GM12878 (cell line): ENCODE measurements at regions not wholly inside any gene's neighbourhood (a gene's known extent, or its start where the extent isn't known, plus 50 kb on each side); places are given as distances from the start of the nearest gene placed in this dataset.

Experiments
- BCL3 ChIP-seq: IDR thresholded peaks from 2 replicates; pipeline ENCODE4 v1.6.1; 2011; ENCODE audit warnings: borderline replicate concordance, low read depth, mild to moderate bottlenecking, moderate library complexity, low read length; ENCODE audit not compliant: insufficient read depth, poor library complexity, severe bottlenecking
- CTCF ChIP-seq, 3 experiments: IDR thresholded peaks in 2 of 3; conservative IDR thresholded peaks in 1 of 3; 2 replicates each; pipeline ENCODE4 v1.5.1; 2011; ENCODE audit warnings: low read depth in 3 of 3, low read length in 3 of 3, mild to moderate bottlenecking in 3 of 3, control low read depth in 2 of 3, moderate library complexity in 2 of 3, inconsistent platforms in 1 of 3, mixed read lengths in 1 of 3; ENCODE audit not compliant: control insufficient read depth in 2 of 3, insufficient read depth in 1 of 3; ENCODE audit errors: extremely low read depth in 1 of 3
- EGR1 ChIP-seq, 2 experiments: IDR thresholded peaks; 1 replicate in 1 of 2; 2 replicates in 1 of 2; pipeline ENCODE4 v1.6.1; 2011 to 2012; ENCODE audit warnings: low read depth in 2 of 2, low read length in 2 of 2, borderline replicate concordance in 1 of 2, mild to moderate bottlenecking in 1 of 2, moderate library complexity in 1 of 2
- EP300 ChIP-seq, 2 experiments: fragments of 150-350 bp in 1 of 2; IDR thresholded peaks; 2 replicates each; pipeline ENCODE4 v1.6.1; 2011 to 2012; ENCODE audit warnings: low read depth in 2 of 2, low read length in 2 of 2, borderline replicate concordance in 1 of 2, improper control_type of control experiment in 1 of 2, inconsistent platforms in 1 of 2; ENCODE audit not compliant: control insufficient read depth in 1 of 2
- NR2F1 ChIP-seq: fragments of 450-650 bp; conservative IDR thresholded peaks from 2 replicates; pipeline ENCODE4 v1.6.1; 2017; ENCODE audit warnings: mild to moderate bottlenecking
- PAX8 ChIP-seq: fragments of 450-650 bp; IDR thresholded peaks from 2 replicates; pipeline ENCODE4 v1.6.1; 2017; ENCODE audit warnings: mild to moderate bottlenecking, moderate library complexity
- POLR2A ChIP-seq: IDR thresholded peaks from 2 replicates; pipeline ENCODE4 v1.6.1; 2011; ENCODE audit warnings: low read depth, mild to moderate bottlenecking, low read length
- POLR2AphosphoS5 ChIP-seq: IDR thresholded peaks from 2 replicates; pipeline ENCODE4 v1.6.1; 2011; ENCODE audit warnings: mild to moderate bottlenecking, low read length, inconsistent platforms
- TCF7 ChIP-seq: IDR thresholded peaks from 2 replicates; pipeline ENCODE4 v1.6.1; 2014; ENCODE audit warnings: antibody characterized with exemption, borderline replicate concordance
- YY1 ChIP-seq: IDR thresholded peaks from 2 replicates; pipeline ENCODE4 v1.6.1; 2011; ENCODE audit warnings: low read depth, mild to moderate bottlenecking, low read length
- TF ChIP-seq, protein P1 (sequence below): fragments of 150-350 bp; IDR thresholded peaks from 2 replicates; pipeline ENCODE4 v1.6.1; 2016; ENCODE audit warnings: low read depth, low read length
- TF ChIP-seq, protein P2 (sequence below): fragments of 450-650 bp; IDR thresholded peaks from 2 replicates; pipeline ENCODE4 v1.6.1; 2017; ENCODE audit warnings: mild to moderate bottlenecking

GRCh38 chr4:67201334-67201733, 344.0 kb downstream of the CENPC start:
- TF ChIP-seq BCL3: no peak
- TF ChIP-seq CTCF (IDR thresholded peaks at IDR 0.05 in 2 of 3, conservative IDR thresholded peaks at IDR 0.05 in 1 of 3; ENCODE audit: control insufficient read depth in 2 of 3, extremely low read depth in 1 of 3, insufficient read depth in 1 of 3, low read depth in 3 of 3, low read length in 3 of 3): no peak
- TF ChIP-seq POLR2A: no peak
- TF ChIP-seq YY1: 0 out of 2 replicates have a peak, but pooled peaks have one; percentile 24
- TF ChIP-seq, protein P1, sequence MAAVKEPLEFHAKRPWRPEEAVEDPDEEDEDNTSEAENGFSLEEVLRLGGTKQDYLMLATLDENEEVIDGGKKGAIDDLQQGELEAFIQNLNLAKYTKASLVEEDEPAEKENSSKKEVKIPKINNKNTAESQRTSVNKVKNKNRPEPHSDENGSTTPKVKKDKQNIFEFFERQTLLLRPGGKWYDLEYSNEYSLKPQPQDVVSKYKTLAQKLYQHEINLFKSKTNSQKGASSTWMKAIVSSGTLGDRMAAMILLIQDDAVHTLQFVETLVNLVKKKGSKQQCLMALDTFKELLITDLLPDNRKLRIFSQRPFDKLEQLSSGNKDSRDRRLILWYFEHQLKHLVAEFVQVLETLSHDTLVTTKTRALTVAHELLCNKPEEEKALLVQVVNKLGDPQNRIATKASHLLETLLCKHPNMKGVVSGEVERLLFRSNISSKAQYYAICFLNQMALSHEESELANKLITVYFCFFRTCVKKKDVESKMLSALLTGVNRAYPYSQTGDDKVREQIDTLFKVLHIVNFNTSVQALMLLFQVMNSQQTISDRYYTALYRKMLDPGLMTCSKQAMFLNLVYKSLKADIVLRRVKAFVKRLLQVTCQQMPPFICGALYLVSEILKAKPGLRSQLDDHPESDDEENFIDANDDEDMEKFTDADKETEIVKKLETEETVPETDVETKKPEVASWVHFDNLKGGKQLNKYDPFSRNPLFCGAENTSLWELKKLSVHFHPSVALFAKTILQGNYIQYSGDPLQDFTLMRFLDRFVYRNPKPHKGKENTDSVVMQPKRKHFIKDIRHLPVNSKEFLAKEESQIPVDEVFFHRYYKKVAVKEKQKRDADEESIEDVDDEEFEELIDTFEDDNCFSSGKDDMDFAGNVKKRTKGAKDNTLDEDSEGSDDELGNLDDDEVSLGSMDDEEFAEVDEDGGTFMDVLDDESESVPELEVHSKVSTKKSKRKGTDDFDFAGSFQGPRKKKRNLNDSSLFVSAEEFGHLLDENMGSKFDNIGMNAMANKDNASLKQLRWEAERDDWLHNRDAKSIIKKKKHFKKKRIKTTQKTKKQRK: no peak
- TF ChIP-seq, protein P2, sequence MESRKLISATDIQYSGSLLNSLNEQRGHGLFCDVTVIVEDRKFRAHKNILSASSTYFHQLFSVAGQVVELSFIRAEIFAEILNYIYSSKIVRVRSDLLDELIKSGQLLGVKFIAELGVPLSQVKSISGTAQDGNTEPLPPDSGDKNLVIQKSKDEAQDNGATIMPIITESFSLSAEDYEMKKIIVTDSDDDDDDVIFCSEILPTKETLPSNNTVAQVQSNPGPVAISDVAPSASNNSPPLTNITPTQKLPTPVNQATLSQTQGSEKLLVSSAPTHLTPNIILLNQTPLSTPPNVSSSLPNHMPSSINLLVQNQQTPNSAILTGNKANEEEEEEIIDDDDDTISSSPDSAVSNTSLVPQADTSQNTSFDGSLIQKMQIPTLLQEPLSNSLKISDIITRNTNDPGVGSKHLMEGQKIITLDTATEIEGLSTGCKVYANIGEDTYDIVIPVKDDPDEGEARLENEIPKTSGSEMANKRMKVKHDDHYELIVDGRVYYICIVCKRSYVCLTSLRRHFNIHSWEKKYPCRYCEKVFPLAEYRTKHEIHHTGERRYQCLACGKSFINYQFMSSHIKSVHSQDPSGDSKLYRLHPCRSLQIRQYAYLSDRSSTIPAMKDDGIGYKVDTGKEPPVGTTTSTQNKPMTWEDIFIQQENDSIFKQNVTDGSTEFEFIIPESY: no peak
- TF ChIP-seq POLR2AphosphoS5: no peak
- no peak for TF ChIP-seq TCF7
- no peak for TF ChIP-seq NR2F1
- no peak for TF ChIP-seq EGR1 (IDR thresholded peaks at IDR 0.05; ENCODE audit: borderline replicate concordance in 1 of 2, low read depth in 2 of 2, low read length in 2 of 2)
- TF ChIP-seq EP300 (IDR thresholded peaks at IDR 0.05; ENCODE audit: borderline replicate concordance in 1 of 2, control insufficient read depth in 1 of 2, low read depth in 2 of 2, low read length in 2 of 2): no peak
- TF ChIP-seq PAX8: no peak
